Daoy (cell line): ENCODE measurements at regions not wholly inside any gene's neighbourhood (a gene's known extent, or its start where the extent isn't known, plus 50 kb on each side); places are given as distances from the start of the nearest gene placed in this dataset.
"Not testable (repeated sequence)": the region's sequence is repeated elsewhere in the genome, so short reads cannot be mapped to it uniquely, and the experiment has no call there.

Experiments
- DNase-seq: peaks from one replicate; pipeline ENCODE4 v3.0.0-alpha.2; 2015; ENCODE audit warnings: low read depth

- DNase-seq, result no peak
These were observed 210.8 kb upstream of the ARHGEF26 start for GRCh38 chr3:153910387-153910786.

DNA sequence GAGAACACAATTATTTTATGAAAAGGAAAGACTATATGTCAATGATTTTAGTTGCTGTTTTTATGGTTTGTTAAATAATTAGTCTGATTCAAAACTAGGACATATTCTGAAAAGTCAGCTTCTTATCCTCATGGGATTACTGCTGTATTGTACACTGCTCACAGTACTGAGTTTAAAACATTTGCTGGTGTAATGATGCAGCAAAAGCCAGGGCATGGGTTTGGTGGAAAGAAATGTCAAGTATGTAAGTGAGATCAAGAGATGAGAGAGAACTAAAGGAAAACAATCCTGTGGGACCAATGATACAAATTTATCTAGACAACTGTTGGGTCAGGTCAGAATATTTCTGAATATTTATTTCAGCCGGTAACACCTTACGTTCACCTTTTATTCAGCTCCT, 210.1 kb upstream of the ARHGEF26 start:
- DNase-seq, result no peak

GRCh38 chr3:153919773-153920172, 201.4 kb upstream of the ARHGEF26 start:
- no peak for DNase-seq

GRCh38 chr3:153921826-153922225, 199.4 kb upstream of the ARHGEF26 start:
- DNase-seq, result no peak

DNA sequence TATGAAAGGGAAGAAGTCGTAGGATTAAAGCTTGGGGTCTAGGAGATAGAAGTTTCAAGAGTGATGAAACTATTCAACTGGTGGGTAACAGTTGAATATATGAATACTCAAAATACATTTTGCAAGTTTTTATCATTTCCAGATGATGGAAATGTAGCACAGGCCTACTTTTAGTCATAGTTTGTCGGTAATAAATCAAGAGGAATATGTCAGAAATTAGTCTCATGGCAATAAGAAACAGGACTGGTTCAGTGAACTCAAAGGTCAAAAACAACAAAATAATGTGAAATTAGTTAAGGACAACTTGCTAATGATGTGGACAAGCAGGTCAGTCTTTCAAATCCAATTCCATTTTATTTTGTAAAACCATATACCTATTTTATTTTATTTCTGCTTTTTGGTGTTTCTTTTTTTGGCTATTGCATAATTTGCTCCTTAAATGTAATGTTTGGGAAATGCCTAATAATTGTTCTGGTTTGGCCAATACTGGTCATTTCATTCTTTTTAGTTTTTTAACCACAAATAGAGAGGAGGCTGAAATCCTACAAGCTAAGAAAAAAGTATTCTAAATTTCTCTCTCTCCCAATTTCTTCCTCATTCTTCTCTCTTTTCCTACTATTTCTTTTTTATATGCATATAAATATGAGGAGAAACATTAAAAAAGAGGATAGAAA, 195.2 kb upstream of the ARHGEF26 start:
- DNase-seq, result no peak

- no peak for DNase-seq
These were observed 194.1 kb upstream of the ARHGEF26 start for GRCh38 chr3:153927107-153927506.

GRCh38 chr3:153928851-153929250, 192.3 kb upstream of the ARHGEF26 start:
- no peak for DNase-seq

- not testable (repeated sequence) for DNase-seq
These were observed 187.7 kb upstream of the ARHGEF26 start for GRCh38 chr3:153933481-153933880.

DNA sequence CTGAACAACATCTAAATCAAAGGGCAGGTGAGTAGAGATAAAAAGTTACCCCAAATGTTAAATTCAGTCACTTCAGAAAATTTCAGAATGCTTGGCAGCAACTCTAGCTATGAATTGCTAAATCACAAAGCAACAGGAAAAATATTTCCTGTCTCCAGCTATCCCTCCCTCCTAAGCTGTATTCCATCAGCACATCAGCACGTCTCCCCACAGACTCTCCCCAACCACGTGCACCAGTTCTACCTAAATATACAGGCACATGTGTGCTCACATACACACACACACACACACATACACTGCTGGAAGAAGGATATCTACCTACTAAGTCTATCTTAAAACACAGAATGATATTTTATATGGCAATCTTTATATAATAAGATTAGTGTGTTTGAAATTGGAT, 177.1 kb upstream of the ARHGEF26 start:
- DNase-seq, result no peak

- no peak for DNase-seq
These were observed 169.9 kb upstream of the ARHGEF26 start for GRCh38 chr3:153951276-153951675.

DNA sequence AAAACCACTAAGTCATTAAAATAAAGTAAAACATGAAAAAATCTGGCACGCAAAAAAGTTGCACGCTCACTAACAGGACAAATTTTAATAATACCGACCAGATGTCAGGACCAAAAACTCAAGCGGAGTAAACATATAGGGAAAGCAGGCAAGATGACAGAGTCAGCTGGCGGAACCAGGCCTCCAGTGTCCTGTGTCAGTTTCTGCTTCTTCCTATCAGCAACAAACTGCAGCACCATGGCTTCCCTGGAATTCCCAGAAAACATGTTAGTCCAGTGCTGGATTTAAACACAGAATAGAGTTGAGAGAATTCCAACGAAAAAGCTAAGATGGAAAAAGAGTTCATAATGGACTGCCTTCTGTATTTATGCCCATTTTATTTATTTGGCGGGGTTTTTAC, 169.1 kb upstream of the ARHGEF26 start:
- no peak for DNase-seq

- DNase-seq, result no peak
These were observed 164.6 kb upstream of the ARHGEF26 start for GRCh38 chr3:153956613-153957012.

DNA sequence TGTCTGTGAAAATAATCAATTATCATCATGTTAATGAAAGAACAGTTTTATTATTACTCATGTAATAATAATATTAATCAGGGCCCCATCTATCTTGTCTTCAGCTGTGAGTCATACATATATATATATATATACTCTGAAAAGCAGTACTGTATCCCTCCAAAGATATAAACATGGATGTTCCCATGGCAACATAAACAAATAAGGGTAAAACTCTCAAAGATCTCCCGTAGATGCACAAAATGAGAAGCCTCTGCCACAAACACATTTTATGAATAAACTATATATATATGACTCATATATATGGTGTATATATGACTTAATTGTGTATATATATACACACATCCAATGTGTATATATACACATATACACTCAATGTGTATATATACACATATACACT, 163.8 kb upstream of the ARHGEF26 start:
- DNase-seq, result no peak

- no peak for DNase-seq
These were observed 162.3 kb upstream of the ARHGEF26 start for GRCh38 chr3:153958635-153959595.

DNA sequence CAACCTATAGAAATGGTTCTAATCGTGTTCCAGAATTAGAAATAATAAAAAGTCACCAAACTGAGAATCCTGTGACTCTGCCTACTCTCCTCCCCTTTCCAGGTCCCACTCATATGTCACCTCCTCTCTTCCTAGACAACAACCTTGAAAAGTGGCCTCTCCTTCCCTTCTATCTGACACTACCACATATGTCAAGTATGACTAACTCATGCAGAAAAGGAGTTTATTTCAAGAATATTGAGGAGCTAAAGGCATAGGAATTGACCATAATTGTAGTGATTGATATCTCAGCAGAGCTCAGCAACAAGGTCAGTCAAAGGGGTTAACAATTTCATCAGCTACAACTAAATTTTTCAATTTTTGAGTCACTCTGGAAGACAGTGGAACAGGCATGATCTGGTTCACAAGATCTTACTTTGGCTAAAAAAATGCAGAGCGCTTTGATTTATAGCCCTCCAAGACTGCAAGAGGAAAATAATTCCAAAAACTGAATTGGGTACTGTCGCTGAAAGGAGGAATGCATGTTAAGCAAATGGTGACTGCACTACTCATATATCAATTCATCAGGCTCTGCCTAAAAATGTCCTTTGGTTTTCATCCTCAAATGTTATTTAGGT, 160.6 kb upstream of the ARHGEF26 start:
- no peak for DNase-seq

DNA sequence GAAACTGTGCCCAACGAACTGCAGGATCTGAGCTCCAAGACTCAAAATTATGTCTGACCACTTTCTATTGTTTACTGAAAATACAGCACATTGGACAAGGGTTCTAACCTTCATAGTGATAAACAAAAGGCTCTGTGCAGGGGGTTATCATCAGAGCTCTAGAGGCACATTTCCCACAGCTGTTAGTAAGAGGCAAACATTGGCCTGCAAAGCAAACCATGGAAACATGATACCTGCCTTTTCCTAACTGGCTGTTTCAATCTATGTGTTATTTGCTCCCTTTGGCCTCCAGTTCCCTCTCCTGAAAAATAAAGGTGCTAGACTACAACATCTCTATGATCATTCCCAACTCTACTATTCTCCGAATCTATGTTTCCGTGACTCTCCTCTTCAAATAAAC, 159.7 kb upstream of the ARHGEF26 start:
- DNase-seq, result no peak

- no peak for DNase-seq
These were observed 158.2 kb upstream of the ARHGEF26 start for GRCh38 chr3:153963012-153963411.

DNA sequence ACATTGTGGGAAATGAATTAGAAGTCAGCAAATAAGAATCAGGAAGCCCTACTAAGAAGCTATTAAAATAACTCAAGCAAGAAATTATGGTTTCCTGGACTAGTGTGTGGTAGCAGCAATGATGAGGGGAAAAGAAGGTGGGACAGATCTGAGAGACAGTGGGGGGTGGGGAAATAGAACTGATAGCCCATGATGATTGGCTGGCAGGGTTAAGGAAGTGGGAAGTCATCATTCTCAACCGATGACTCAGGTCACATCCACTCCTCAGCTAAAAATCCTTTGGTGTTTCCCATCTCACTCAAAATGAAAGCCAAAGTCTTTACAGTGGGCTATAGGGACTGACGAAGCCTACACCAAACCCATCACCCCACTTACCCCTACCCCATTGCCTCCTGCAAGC, 153.9 kb upstream of the ARHGEF26 start:
- no peak for DNase-seq

DNA sequence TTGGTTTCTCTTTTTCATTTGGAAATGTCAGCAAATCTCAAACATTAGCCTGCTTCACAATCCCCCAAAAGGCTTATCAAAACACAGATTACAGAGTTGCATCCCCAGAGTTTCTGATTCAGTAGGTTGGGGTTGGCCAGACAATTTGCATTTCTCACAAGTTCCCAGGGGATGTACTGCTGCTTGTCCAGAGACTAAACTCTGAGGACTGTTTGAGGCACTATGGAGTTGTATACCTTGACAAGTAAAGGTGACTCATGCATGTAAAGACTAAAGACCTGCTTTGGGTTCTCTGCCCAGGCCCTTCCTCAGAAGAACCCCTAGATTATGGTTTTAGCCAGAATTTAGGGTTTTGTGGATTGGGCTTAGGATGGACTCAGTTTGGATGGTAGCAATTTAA, 151.1 kb upstream of the ARHGEF26 start:
- no peak for DNase-seq

GRCh38 chr3:153970741-153971347, 150.3 kb upstream of the ARHGEF26 start:
- DNase-seq, result no peak

GRCh38 chr3:153972862-153973261, 148.3 kb upstream of the ARHGEF26 start:
- no peak for DNase-seq

GRCh38 chr3:153973722-153974265, 147.4 kb upstream of the ARHGEF26 start:
- DNase-seq, result no peak
